UCSD-AML1 (cell line): ENCODE measurements at regions not wholly inside any gene's neighbourhood (a gene's known extent, or its start where the extent isn't known, plus 50 kb on each side); places are given as distances from the start of the nearest gene placed in this dataset.
"Not testable (repeated sequence)": the region's sequence is repeated elsewhere in the genome, so short reads cannot be mapped to it uniquely, and the experiment has no call there.

Experiments used
- DNase-seq: peaks from one replicate; lab custom pipeline; 2025; ENCODE audit not compliant: unreplicated experiment; lab: John Stamatoyannopoulos, UW

- DNase-seq, result no peak
Observed at GRCh38 chr6:55052846-55053245, 121.5 kb upstream of the HCRTR2 start.

DNA sequence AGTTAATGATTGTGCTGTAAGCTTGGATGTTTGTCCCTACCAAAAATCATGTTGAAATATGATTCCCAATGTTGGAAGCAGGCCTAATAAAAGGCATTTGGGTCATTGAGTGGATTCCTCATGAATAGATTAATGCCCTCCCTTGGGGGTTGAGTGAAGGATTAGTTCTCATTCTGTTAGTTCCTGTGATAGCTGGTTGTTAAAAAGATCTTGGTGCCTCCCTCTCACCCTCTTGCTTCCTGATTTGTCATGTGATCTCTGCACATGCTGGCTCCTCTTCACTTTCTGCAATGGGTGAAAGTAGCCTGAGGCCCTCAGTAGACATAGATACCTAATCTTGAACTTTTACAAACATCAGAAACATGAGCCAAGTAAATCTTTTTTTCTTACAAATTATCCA, 115.6 kb upstream of the HCRTR2 start:
- DNase-seq, result no peak

GRCh38 chr6:55064711-55065420, 109.4 kb upstream of the HCRTR2 start:
- DNase-seq, result no peak

- peak; percentile 17 for DNase-seq
Observed at GRCh38 chr6:55069132-55069781, 105.1 kb upstream of the HCRTR2 start.

- no peak for DNase-seq
Observed at GRCh38 chr6:55082021-55082420, 92.3 kb upstream of the HCRTR2 start.

- not testable (repeated sequence) for DNase-seq
Observed at GRCh38 chr6:55088011-55088410, 86.3 kb upstream of the HCRTR2 start.

DNA sequence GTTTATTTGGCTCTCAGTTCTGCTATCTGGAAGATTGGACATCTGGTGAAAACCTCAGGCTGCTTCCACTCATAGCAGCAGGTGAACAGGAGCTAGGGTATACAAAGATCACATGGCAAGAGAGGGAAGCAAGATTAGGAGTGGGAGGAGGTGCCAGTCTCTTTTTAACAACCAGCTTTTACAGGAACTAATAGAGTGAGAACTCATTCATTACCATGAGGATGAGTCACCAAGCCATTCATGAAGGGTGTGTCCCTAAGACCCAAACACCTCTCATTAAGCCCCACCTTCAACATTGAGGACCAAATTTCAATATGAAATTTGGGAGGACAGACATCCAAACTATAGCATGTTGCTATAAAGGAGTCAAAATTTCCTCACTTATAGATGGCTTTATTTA, 85.4 kb upstream of the HCRTR2 start:
- DNase-seq, result no peak

DNA sequence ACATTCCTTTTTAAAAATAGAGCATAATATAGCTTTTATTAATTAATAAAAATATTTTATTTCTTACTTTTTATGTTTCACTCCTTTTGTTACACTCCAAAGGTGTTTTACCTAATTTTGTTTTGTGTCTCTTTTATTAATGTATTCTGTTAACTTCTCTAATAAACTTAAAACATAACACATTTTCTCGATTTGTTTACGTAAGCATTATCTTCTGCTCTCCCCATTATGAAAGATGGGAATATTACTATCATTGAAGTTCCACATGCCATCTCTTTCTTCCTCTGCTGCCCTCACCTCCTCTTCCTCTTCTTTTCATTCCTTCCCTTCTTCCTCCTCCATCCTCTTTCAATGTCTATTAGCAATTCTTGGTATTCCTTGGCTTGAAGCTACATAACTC, 85.0 kb upstream of the HCRTR2 start:
- DNase-seq, result no peak

- DNase-seq, result no peak
Observed at GRCh38 chr6:55100686-55101085, 73.6 kb upstream of the HCRTR2 start.

DNA sequence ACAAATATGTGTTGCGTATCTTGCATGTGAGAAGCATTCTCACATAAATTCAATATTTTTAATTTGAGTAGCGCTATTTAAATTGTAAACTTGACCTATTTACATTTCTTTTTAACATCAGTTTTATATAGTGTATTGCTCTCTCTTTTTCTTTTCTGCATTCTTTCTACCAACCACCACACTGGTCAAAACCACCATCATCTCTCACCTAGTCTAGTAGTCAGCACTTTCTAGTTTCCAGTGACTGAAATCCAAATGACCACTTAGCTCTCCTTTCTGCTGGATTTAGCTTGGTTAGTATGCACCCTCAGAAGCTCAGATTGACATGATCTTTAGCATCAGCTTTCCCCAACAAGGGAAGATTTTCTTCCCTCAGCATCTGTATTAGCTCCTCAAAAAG, 73.2 kb upstream of the HCRTR2 start:
- DNase-seq, result no peak

- DNase-seq, result no peak
Observed at GRCh38 chr6:55108134-55109130, 65.9 kb upstream of the HCRTR2 start.

GRCh38 chr6:55117267-55117666, 57.0 kb upstream of the HCRTR2 start:
- no peak for DNase-seq

DNA sequence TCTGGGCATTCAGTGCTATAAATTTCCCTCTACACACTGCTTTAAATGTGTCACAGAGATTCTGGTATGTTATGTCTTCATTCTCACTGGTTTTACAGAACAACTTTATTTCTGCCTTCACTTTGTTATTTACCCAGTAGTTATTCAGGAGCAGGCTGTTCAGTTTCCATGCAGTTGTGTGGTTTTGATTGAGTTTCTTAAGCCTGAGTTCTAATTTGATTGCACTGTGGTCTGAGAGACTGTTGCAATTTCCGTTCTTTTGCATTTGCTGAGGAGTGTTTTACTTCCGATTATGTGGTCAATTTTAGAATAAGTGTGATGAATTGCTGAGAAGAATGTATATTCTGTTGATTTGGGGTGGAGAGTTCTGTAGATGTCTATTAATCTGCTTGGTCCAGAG, 50.1 kb upstream of the HCRTR2 start:
- not testable (repeated sequence) for DNase-seq
